CD4-positive, alpha-beta T cell treated with Interleukin-2 at 100 ng/mL for 4 hours (primary cell): ENCODE measurements at regions not wholly inside any gene's neighbourhood (a gene's known extent, or its start where the extent isn't known, plus 50 kb on each side); places are given as distances from the start of the nearest gene placed in this dataset.
"Not testable (repeated sequence)": the region's sequence is repeated elsewhere in the genome, so short reads cannot be mapped to it uniquely, and the experiment has no call there.

Source experiments
- DNase-seq: peaks from one replicate; pipeline ENCODE4 v3.0.0-alpha.2; 2020; ENCODE audit warnings: low spot score

- DNase-seq, result no peak
Observed at GRCh38 chr3:16708285-16708684, 103.1 kb upstream of the DAZL start.

DNA sequence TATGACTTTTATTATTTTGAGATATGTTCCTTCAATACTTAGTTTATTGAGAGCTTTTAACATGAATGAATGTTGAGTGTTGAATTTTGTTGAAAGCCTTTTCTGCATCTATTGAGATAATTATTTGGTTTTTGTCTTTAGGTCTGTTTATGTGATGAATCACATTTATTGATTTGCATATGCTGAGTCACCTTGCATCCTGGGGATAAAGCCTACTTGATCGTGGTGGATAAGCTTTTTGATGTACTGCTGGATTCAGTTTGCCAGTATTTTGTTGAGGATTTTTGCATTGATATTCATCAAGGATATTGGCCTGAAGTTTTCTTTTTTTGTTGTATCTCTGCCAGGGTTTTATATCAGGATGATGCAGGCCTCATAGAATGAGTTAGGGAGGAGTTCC lies 106.5 kb upstream of the DAZL start:
- not testable (repeated sequence) for DNase-seq

DNA sequence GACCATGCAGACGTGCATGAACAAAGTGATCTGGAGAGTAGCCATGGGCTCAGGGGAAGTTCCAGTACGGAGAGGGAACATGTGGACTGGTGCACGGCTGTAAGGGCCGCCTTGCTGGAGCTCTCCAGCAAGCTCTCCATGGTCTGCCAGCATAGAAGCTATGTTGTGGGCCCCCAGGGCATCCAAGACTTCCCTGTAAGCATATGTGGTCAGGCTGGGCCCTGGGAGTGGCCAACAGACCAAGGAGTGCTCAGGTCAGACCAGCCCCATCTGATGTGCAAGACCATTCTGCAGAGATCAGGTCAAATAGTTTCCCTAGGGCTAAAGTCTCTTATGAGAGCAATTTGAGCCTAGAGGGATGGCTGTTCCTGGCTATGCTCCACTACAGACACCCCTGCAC lies 110.1 kb upstream of the DAZL start:
- DNase-seq, result no peak

DNA sequence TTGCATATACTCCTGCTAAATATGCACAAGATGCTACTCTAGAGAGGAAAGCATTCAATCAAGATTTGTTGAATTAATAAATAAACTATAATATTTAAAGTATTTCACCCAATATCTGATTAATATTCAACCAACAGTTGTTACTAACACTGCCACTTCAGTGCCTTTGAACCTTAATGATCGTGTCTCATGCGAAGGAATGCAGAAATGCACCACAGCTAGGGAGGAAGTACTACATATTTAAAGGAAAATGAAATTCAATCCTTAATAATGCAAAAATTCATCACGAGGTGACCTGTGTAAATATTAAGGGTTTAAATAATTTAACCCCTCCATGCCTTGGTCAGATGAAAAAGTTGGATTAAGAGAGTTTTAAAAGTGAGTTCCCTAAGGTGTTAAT lies 114.2 kb upstream of the DAZL start:
- no peak for DNase-seq

- no peak for DNase-seq
Observed at GRCh38 chr3:16720367-16720940, 115.2 kb upstream of the DAZL start.

GRCh38 chr3:16721494-16721893 lies 116.3 kb upstream of the DAZL start:
- DNase-seq, result no peak

DNA sequence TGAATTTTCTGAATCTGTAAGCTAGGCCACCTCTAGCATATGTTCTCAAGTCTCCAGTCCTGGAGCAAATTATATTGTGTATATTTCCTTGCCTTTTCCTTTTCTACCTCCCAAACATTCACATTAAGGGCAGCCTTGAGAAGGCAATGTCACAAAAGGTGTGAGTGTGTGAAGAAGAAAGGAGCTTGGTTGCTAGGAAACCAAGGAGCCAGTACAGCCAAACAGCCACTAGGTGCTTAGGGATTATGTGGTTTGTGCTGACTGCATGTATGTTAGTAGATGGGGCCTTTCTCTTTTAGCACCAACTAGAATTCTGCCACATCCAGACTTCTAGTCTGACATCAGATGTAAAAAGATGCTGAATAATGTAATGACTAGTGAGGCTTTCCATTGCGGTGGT lies 118.8 kb upstream of the DAZL start:
- DNase-seq, result no peak

DNA sequence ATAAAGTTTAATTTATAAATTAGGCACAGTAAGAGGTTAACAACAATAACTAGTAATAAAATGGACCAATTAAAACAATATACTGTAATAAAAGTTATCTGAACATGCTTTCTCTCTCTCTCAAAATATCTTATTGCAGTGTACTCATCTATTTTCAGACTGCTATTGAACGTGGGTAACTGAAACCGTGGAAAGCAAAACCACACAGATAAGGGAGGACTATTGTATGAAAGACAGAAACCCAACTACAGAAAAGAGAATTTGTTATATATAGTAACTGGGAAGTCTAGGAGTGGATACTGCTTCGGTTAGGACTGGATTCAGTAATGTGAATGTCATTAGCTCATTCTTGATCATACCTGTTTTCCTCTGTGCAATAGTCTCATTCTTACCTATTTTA lies 119.3 kb upstream of the DAZL start:
- DNase-seq, result no peak

DNA sequence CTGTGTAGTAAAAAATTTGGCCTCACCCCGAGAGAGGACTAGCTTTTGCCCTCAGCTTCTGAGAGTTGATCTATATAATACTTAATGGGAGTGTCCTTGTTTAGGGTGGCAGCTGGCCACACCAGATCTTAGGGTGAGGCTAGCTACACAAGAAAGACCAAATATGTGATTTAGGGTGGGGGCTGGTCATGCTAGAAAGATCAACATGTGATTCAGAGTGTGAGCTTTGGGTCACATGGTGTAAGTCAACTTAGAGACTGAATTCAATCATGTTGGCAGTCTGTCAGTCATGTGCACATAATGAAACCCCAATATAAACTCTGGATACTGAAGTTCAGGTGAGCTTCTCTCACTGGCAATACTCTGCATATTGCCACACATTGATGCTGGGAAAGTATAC lies 120.7 kb upstream of the DAZL start:
- DNase-seq, result no peak

GRCh38 chr3:16728770-16729745 lies 123.8 kb upstream of the DAZL start:
- DNase-seq, result no peak

GRCh38 chr3:16738451-16738850 lies 133.2 kb upstream of the DAZL start:
- DNase-seq, result no peak

DNA sequence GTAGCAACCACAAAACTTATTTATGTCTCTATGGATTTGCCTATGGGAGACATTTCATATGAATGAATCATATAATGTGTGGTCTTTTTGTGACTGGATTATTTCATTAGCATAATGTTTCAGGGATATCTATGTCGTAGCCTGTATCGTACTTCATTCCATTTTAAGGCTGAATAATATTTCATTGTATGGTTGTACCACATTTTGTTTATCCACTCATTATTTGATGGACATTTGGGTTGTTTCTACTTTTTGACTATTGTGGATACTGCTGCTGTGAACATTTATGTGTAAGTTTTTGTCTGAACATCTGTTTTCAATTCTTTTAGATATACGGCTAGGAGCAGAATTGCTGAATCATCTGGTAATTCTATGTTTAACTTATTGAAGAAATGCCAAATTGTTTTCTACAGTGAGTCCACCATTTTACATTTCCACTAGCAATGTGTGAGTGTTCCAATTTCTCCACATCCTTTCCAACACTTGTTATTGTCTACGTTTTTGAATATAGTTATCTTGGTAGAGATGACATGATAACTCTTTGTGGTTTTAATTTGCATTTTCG lies 134.4 kb upstream of the DAZL start:
- DNase-seq, result no peak

DNA sequence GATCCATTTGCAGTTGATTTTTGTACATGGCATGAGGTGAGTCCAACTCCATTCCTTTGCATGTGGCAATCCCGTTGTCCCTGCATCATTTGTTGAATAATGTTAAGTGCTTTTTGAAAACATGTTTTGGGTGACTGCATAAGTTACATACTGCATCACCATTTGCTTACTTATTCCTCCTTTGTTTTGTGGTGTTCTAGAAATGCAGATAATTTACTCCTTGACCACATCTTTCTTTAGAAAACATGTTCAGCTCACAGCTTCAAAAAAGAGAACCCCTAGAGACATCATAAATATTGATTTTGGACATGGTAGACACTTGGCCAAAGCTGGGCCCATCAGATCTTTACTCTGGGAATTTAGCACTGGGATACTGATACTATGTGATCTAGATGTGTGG lies 135.3 kb upstream of the DAZL start:
- no peak for DNase-seq

- no peak for DNase-seq
Observed at GRCh38 chr3:16741103-16741758, 136.0 kb upstream of the DAZL start.

DNA sequence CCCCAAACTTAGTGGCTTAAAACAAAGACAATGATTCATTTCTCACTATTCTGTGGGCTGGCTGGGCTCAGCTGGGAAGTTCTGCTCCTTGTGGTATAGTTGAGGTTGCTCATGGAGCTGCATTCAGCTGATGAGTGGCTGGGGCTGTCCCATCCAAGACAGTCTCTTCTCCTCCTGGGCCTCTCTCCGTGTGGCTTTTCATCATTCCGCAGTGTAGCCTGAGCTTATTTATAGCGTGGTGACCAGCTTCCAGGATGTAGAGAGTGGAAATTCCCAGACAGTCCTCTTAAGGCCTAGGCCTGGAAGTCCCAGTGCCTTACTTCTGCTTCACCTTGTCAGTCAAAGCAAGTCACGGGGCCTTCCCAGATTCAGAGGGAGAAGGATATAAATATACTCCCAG lies 136.7 kb upstream of the DAZL start:
- DNase-seq, result no peak

- DNase-seq, result no peak
Observed at GRCh38 chr3:16743276-16743675, 138.1 kb upstream of the DAZL start.

DNA sequence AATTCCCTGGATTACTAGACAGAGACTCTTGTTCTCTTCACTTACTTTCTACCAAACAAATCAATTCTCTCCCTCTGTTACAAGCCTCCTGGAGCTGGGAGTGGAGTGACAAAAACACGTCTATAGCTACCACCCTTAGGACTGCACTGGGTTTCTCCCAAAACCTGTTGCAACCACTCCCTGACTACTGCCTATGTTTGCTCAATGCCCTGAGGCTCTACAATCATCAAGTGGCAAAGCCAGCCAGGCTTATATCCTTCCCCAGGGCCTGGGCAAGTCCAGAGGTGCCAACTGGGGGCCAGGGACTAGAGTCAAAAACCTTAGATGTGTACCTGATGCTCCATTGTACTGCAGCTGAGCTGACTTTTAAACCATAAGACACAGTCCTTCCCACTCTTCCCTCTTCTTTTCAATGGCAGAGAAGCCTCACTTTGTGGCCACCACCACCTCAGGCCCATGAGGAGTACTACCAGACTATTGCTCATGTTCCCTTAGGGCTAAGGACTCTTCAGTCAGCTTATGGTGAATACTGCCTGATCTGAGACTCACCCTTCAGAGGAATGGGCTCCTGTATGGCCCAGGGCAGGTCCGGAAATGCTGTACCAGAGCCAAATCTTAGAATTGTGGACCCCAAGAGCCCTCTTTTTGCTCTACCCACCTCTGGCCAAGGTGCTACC lies 125.4 kb upstream of the PLCL2 start:
- no peak for DNase-seq

- DNase-seq, result no peak
Observed at GRCh38 chr3:16761571-16761970, 123.2 kb upstream of the PLCL2 start.

- no peak for DNase-seq
Observed at GRCh38 chr3:16765661-16766060, 119.1 kb upstream of the PLCL2 start.

DNA sequence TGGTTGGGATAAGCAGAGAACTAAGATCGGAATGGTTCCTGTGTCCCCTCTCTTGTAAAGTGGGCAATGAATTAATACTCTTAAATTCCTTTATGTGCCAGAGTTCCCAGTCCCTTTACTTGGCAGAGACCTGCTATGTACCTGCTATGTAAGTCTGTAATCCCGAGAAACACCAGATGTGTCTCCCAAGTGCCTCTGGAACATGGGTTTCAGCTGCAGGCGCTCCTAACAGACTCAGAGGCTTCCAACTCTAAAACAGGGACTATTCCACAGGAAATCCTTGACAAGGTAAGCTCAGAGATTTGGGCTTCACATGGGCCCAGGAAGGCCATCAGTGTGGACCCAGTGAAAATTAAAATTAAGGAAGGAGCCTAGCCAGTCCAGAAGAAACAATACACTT lies 117.7 kb upstream of the PLCL2 start:
- no peak for DNase-seq

- DNase-seq, result no peak
Observed at GRCh38 chr3:16768014-16768413, 116.7 kb upstream of the PLCL2 start.

DNA sequence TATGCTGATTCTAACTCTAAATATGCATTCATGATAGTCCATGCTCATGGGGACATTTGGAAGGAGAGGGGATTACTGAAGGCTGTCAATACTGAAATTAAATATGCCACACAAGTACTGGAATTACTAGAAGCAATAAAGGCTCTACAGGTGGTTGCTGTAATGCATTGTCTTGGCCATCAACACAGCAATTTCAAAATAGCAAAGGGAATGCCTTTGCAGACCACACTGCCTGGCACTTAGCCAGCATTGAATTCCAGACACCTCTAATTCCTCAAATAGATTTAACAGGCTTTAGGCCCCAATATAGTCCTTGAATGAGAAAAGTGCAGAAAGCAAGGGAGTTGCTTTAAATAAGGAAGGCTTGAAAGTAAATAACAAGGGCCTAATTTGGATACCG lies 115.8 kb upstream of the PLCL2 start:
- no peak for DNase-seq
